SK-N-SH (cell line): ENCODE measurements at regions not wholly inside any gene's neighbourhood (a gene's known extent, or its start where the extent isn't known, plus 50 kb on each side); places are given as distances from the start of the nearest gene placed in this dataset.

Experiments
- CTCF ChIA-PET: fragments of 300-600, 350-600 bp; formaldehyde crosslinking; extraction: SDS; loops from one replicate; lab custom pipeline; 2021; lab: Yijun Ruan, JAX
- POLR2A ChIA-PET: fragments of 350-600 bp; sonication (Branson Sonifier 250); formaldehyde crosslinking; extraction: SDS; loops from one replicate; lab custom pipeline; 2020; ENCODE audit warnings: antibody characterized with exemption, inconsistent platforms; lab: Yijun Ruan, JAX
- DNase-seq: peaks from one replicate; pipeline ENCODE4 v3.0.0; 2012
- H2AFZ ChIP-seq: fragments of 200-600 bp; sonication (generic); 2 replicates; pipeline ENCODE4 v1.8.1; 2016; ENCODE audit warnings: antibody characterized with exemption, mild to moderate bottlenecking, low read depth
- H3F3A ChIP-seq: fragments of 200-600 bp; sonication (generic); replicated peaks from 2 replicates; pipeline ENCODE3; 2016; ENCODE audit warnings: antibody characterized with exemption, mild to moderate bottlenecking; ENCODE audit not compliant: insufficient read depth
- H3K27ac ChIP-seq, 2 experiments: fragments of 200-500 bp in 1 of 2; fragments of 200-600 bp in 1 of 2; sonication (Bioruptor generic) in 1 of 2; sonication (generic), shearing (Covaris generic) in 1 of 2; 2 replicates each; pipeline versions ENCODE4 v1.5.1 to v1.6.1; 2014 to 2016; ENCODE audit warnings: low read depth in 2 of 2, inconsistent platforms in 1 of 2, low read length in 1 of 2, mild to moderate bottlenecking in 1 of 2, mixed read lengths in 1 of 2
- H3K27me3 ChIP-seq: fragments of 200-600 bp; sonication (generic), shearing (Covaris generic); 2 replicates; pipeline ENCODE4 v1.6.1; 2016; ENCODE audit warnings: mixed run types; ENCODE audit not compliant: insufficient read depth
- H3K36me3 ChIP-seq, 2 experiments: fragments of 200-500 bp in 1 of 2; fragments of 200-600 bp in 1 of 2; sonication (Bioruptor generic) in 1 of 2; sonication (generic) in 1 of 2; replicated peaks in 1 of 2; 2 replicates each; pipeline versions ENCODE3 to v1.5.1; 2014 to 2016; ENCODE audit warnings: low read length in 1 of 2, mild to moderate bottlenecking in 1 of 2; ENCODE audit not compliant: insufficient read depth in 2 of 2, control insufficient read depth in 1 of 2
- H3K4me1 ChIP-seq, 2 experiments: fragments of 200-500 bp in 1 of 2; fragments of 200-600 bp in 1 of 2; sonication (Bioruptor generic) in 1 of 2; sonication (generic), shearing (Covaris generic) in 1 of 2; 2 replicates each; pipeline versions ENCODE4 v1.5.1 to v1.6.1; 2014 to 2016; ENCODE audit warnings: low read depth in 1 of 2, low read length in 1 of 2, mixed run types in 1 of 2; ENCODE audit not compliant: insufficient read depth in 2 of 2, control insufficient read depth in 1 of 2
- H3K4me2 ChIP-seq: fragments of 200-600 bp; sonication (generic), shearing (Covaris generic); 2 replicates; pipeline ENCODE4 v1.6.1; 2017; ENCODE audit warnings: mixed run types
- H3K4me3 ChIP-seq, 2 experiments: fragments of 200-500 bp in 1 of 2; fragments of 200-600 bp in 1 of 2; sonication (Bioruptor generic) in 1 of 2; sonication (generic), shearing (Covaris generic) in 1 of 2; 2 replicates each; pipeline versions ENCODE4 v1.5.1 to v1.8.1; 2014 to 2016; ENCODE audit warnings: low read depth in 2 of 2, inconsistent platforms in 1 of 2, low read length in 1 of 2, mild to moderate bottlenecking in 1 of 2, mixed read lengths in 1 of 2, moderate library complexity in 1 of 2
- H3K79me2 ChIP-seq: fragments of 200-600 bp; sonication (generic); 2 replicates; pipeline ENCODE4 v1.8.1; 2017; ENCODE audit warnings: mild to moderate bottlenecking; ENCODE audit not compliant: insufficient read depth
- H3K9ac ChIP-seq: fragments of 200-600 bp; sonication (generic); 2 replicates; pipeline ENCODE4 v1.6.1; 2017; ENCODE audit warnings: mixed run types
- H3K9me2 ChIP-seq: fragments of 200-600 bp; sonication (generic); 2 replicates; pipeline ENCODE4 v1.6.1; 2017; ENCODE audit warnings: mixed run types
- H3K9me3 ChIP-seq: fragments of 200-600 bp; sonication (generic); 2 replicates; pipeline ENCODE4 v1.6.1; 2017; ENCODE audit warnings: mixed run types, mild to moderate bottlenecking, moderate library complexity
- H4K20me1 ChIP-seq: fragments of 200-600 bp; sonication (generic); 2 replicates; pipeline ENCODE4 v1.6.1; 2017; ENCODE audit warnings: mild to moderate bottlenecking, mixed run types; ENCODE audit not compliant: insufficient read depth
- CHD2 ChIP-seq: fragments of 150-350 bp; IDR thresholded peaks from 2 replicates; pipeline ENCODE4 v1.6.1; 2018; ENCODE audit warnings: low read length; ENCODE audit not compliant: partially characterized antibody
- FOSL2 ChIP-seq: IDR thresholded peaks from 2 replicates; pipeline ENCODE4 v1.4.0; 2012; ENCODE audit warnings: low read depth, mild to moderate bottlenecking, moderate library complexity, borderline replicate concordance
- MEF2A ChIP-seq: IDR thresholded peaks from 2 replicates; pipeline ENCODE4 v1.4.0; 2012; ENCODE audit warnings: low read depth, borderline replicate concordance
- POLR2AphosphoS5 ChIP-seq: IDR thresholded peaks from 2 replicates; pipeline ENCODE4 v1.6.1; 2012; ENCODE audit warnings: low read depth, low read length
- RAD21 ChIP-seq: IDR thresholded peaks from 2 replicates; pipeline ENCODE4 v1.6.1; 2012; ENCODE audit warnings: mild to moderate bottlenecking, low read length
- TAF1 ChIP-seq: IDR thresholded peaks from 2 replicates; pipeline ENCODE4 v1.6.1; 2012; ENCODE audit warnings: low read depth, mild to moderate bottlenecking, low read length, moderate library complexity, borderline replicate concordance
- TEAD4 ChIP-seq: IDR thresholded peaks from 2 replicates; pipeline ENCODE4 v1.4.0; 2012; ENCODE audit warnings: mild to moderate bottlenecking, borderline replicate concordance; ENCODE audit not compliant: insufficient read depth
- USF1 ChIP-seq: IDR thresholded peaks from 2 replicates; pipeline ENCODE4 v1.4.0; 2012; ENCODE audit warnings: low read depth, borderline replicate concordance
- WGBS: methylation state at CpG from one replicate; pipeline ENCODE4 v1.1.6; 2017; ENCODE audit warnings: low lambda C conversion rate; 5-methylcytosine and 5-hydroxymethylcytosine counted together
- TF ChIP-seq, protein P1 (sequence below): IDR thresholded peaks from 2 replicates; pipeline ENCODE4 v1.6.1; 2012; ENCODE audit warnings: mild to moderate bottlenecking, low read depth, low read length, moderate library complexity

DNA sequence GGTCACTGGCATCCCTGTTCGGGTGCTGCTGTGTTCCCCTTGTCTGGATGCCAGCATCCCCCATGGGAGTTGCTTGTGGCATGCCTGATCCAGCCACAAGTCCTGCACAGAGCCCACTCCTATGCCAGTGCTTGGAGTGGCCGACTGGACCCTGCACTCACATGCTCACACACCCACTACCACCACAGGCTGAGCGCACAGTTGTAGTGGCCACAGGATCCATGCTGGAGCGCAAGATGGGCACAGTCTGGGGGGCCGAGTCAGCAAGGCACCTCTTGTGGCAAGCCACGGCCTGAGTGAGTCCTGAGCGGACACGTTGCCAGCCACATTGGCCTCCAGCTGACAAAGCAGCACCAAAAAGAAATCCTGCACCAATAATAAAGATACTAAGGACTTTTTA, 661.6 kb upstream of the TMPRSS15 start:
- no peaks in the 10 kb centered on the region; the same call in 1 of the 2 replicates for H3K9me3 ChIP-seq
- no peaks in the 10 kb centered on the region for H3K27me3 ChIP-seq
- no peaks in the 10 kb centered on the region for H3F3A ChIP-seq
- H3K4me1 ChIP-seq = no peaks in the 10 kb centered on the region
- ChIA-PET CTCF (no interaction called here), POLR2A (no interaction called here)
- no peak overlapping the region for H2AFZ ChIP-seq
- H3K4me3 ChIP-seq = no peak overlapping the region
- TF ChIP-seq FOSL2 = no peak
- no peak for TF ChIP-seq CHD2
- no peak for TF ChIP-seq USF1
- no peak for DNase-seq
- no peaks in the 10 kb centered on the region for H3K36me3 ChIP-seq
- no peaks in the 10 kb centered on the region for H3K9me2 ChIP-seq
- H3K9ac ChIP-seq = no peak overlapping the region
- WGBS = 9% methylated on average over 5 of the region's 8 CpGs
- H3K27ac ChIP-seq = no peak overlapping the region
- H3K4me2 ChIP-seq = no peak overlapping the region
- no peaks in the 10 kb centered on the region for H4K20me1 ChIP-seq
- H3K79me2 ChIP-seq = no peaks in the 10 kb centered on the region

GRCh38 chr21:19076031-19076430, 672.4 kb upstream of the TMPRSS15 start:
- ChIA-PET CTCF (no interaction called here), POLR2A (no interaction called here)
- WGBS = 13% methylated on average over 1 of the region's 1 CpG
- no peak for DNase-seq
- H3K27me3 ChIP-seq = no peaks in the 10 kb centered on the region
- H3K4me2 ChIP-seq = no peak overlapping the region
- H3F3A ChIP-seq = no peaks in the 10 kb centered on the region
- no peaks in the 10 kb centered on the region for H3K4me1 ChIP-seq
- no peak overlapping the region for H3K4me3 ChIP-seq
- no peak overlapping the region for H3K27ac ChIP-seq
- no peaks in the 10 kb centered on the region for H3K36me3 ChIP-seq
- no peaks in the 10 kb centered on the region for H3K9me2 ChIP-seq
- TF ChIP-seq, protein P1, sequence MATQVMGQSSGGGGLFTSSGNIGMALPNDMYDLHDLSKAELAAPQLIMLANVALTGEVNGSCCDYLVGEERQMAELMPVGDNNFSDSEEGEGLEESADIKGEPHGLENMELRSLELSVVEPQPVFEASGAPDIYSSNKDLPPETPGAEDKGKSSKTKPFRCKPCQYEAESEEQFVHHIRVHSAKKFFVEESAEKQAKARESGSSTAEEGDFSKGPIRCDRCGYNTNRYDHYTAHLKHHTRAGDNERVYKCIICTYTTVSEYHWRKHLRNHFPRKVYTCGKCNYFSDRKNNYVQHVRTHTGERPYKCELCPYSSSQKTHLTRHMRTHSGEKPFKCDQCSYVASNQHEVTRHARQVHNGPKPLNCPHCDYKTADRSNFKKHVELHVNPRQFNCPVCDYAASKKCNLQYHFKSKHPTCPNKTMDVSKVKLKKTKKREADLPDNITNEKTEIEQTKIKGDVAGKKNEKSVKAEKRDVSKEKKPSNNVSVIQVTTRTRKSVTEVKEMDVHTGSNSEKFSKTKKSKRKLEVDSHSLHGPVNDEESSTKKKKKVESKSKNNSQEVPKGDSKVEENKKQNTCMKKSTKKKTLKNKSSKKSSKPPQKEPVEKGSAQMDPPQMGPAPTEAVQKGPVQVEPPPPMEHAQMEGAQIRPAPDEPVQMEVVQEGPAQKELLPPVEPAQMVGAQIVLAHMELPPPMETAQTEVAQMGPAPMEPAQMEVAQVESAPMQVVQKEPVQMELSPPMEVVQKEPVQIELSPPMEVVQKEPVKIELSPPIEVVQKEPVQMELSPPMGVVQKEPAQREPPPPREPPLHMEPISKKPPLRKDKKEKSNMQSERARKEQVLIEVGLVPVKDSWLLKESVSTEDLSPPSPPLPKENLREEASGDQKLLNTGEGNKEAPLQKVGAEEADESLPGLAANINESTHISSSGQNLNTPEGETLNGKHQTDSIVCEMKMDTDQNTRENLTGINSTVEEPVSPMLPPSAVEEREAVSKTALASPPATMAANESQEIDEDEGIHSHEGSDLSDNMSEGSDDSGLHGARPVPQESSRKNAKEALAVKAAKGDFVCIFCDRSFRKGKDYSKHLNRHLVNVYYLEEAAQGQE = no peak
- TF ChIP-seq RAD21 = no peak
- TF ChIP-seq TAF1 = no peak
- TF ChIP-seq MEF2A = no peak
- TF ChIP-seq POLR2AphosphoS5 = no peak
- TF ChIP-seq TEAD4 = no peak
- TF ChIP-seq, all 33 proteins: peak for 0
- Histone ChIP-seq H3K9ac (no peak overlapping the region), H4K20me1 (no peaks in the 10 kb centered on the region), H3K79me2 (no peaks in the 10 kb centered on the region), H3K9me3 (no peaks in the 10 kb centered on the region), H2AFZ (no peak overlapping the region)
